ENCODE measurements at regions not wholly inside any gene's neighbourhood (a gene's known extent, or its start where the extent isn't known, plus 50 kb on each side); places are given as distances from the start of the nearest gene placed in this dataset.

DNA sequence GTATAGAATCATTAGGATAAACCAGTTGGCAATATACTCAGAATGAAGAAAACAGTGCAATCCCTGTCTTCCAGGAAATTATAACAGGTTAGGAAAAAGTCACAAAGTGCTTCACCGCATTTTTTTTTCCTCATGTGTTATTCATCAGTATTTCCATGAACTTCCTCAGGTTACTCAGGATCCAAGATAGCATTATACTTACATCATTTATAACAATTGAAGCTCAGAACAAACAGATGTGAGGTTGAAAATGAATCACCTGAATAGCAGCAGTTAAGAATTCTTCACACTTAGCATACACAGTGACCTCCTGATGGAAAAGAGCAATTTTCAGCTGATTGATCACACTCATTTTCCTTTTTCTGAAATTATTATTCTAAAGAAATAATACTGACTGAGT lies 1040.7 kb upstream of the B3GALT2 start:
- TF ChIP-seq, protein P1, sequence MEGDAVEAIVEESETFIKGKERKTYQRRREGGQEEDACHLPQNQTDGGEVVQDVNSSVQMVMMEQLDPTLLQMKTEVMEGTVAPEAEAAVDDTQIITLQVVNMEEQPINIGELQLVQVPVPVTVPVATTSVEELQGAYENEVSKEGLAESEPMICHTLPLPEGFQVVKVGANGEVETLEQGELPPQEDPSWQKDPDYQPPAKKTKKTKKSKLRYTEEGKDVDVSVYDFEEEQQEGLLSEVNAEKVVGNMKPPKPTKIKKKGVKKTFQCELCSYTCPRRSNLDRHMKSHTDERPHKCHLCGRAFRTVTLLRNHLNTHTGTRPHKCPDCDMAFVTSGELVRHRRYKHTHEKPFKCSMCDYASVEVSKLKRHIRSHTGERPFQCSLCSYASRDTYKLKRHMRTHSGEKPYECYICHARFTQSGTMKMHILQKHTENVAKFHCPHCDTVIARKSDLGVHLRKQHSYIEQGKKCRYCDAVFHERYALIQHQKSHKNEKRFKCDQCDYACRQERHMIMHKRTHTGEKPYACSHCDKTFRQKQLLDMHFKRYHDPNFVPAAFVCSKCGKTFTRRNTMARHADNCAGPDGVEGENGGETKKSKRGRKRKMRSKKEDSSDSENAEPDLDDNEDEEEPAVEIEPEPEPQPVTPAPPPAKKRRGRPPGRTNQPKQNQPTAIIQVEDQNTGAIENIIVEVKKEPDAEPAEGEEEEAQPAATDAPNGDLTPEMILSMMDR (conservative IDR thresholded peaks at IDR 0.05; ENCODE audit: low read length), result no peak
- TF ChIP-seq EZH2phosphoT487 (IDR thresholded peaks at IDR 0.05; ENCODE audit: borderline replicate concordance, low read depth, low read length), result no peak
